ENCODE measurements at regions not wholly inside any gene's neighbourhood (a gene's known extent, or its start where the extent isn't known, plus 50 kb on each side); places are given as distances from the start of the nearest gene placed in this dataset.

GRCh38 chr4:126553248-126553647, 1079.5 kb upstream of the INTU start:
- no peak for DNase-seq

- no peak for DNase-seq
Observed at GRCh38 chr4:126558596-126558995, 1074.2 kb upstream of the INTU start.

- no peak for DNase-seq
Observed at GRCh38 chr4:126559961-126560360, 1072.8 kb upstream of the INTU start.

- no peak for DNase-seq
Observed at GRCh38 chr4:126560794-126561193, 1072.0 kb upstream of the INTU start.

GRCh38 chr4:126563389-126563788, 1069.4 kb upstream of the INTU start:
- no peak for DNase-seq

GRCh38 chr4:126564283-126564854, 1068.4 kb upstream of the INTU start:
- no peak for DNase-seq

GRCh38 chr4:126568652-126569570, 1063.8 kb upstream of the INTU start:
- DNase-seq: no peak

- no peak for DNase-seq
Observed at GRCh38 chr4:126572264-126572663, 1060.5 kb upstream of the INTU start.

GRCh38 chr4:126582737-126583136, 1050.0 kb upstream of the INTU start:
- no peak for DNase-seq

- DNase-seq: no peak
Observed at GRCh38 chr4:126583509-126583908, 1049.2 kb upstream of the INTU start.

- no peak for DNase-seq
Observed at GRCh38 chr4:126591583-126591982, 1041.2 kb upstream of the INTU start.

- DNase-seq: no peak
Observed at GRCh38 chr4:126592088-126592487, 1040.7 kb upstream of the INTU start.

- DNase-seq: no peak
Observed at GRCh38 chr4:126593626-126594025, 1039.1 kb upstream of the INTU start.

- no peak for DNase-seq
Observed at GRCh38 chr4:126595643-126596042, 1037.1 kb upstream of the INTU start.

- no peak for DNase-seq
Observed at GRCh38 chr4:126599746-126600145, 1033.0 kb upstream of the INTU start.

GRCh38 chr4:126603210-126603609, 1029.5 kb upstream of the INTU start:
- no peak for DNase-seq

GRCh38 chr4:126603825-126604224, 1028.9 kb upstream of the INTU start:
- no peak for DNase-seq

GRCh38 chr4:126604268-126604867, 1028.4 kb upstream of the INTU start:
- DNase-seq: no peak

- DNase-seq: no peak
Observed at GRCh38 chr4:126610933-126611332, 1021.8 kb upstream of the INTU start.

GRCh38 chr4:126611900-126612299, 1020.9 kb upstream of the INTU start:
- DNase-seq: no peak

GRCh38 chr4:126614356-126614855, 1018.4 kb upstream of the INTU start:
- no peak for DNase-seq

GRCh38 chr4:126616795-126617194, 1016.0 kb upstream of the INTU start:
- DNase-seq: no peak

GRCh38 chr4:126627255-126627654, 1005.5 kb upstream of the INTU start:
- no peak for DNase-seq

GRCh38 chr4:126628933-126629332, 1003.8 kb upstream of the INTU start:
- DNase-seq: no peak

Measured in T1000 (cell line).